Spleen (tissue), 11 donors: ENCODE measurements at regions not wholly inside any gene's neighbourhood (a gene's known extent, or its start where the extent isn't known, plus 50 kb on each side); places are given as distances from the start of the nearest gene placed in this dataset.

Experiments used
- DNase-seq: peaks from one replicate; pipeline ENCODE4 v3.0.0-alpha.2; 2020
- H3K27ac ChIP-seq, 8 donors: fragments of 200-600 bp; sonication (generic) in 7 of 8; 1 replicate in 4 of 8; 2 replicates in 4 of 8; pipeline versions ENCODE4 v1.5.0 to v1.8.0; 2016 to 2021; ENCODE audit warnings: inconsistent platforms in 4 of 8, mild to moderate bottlenecking in 4 of 8, moderate library complexity in 1 of 8
- H3K27me3 ChIP-seq, 7 donors: fragments of 200-600 bp; sonication (generic) in 6 of 7; replicated peaks in 1 of 7; 1 replicate in 4 of 7; 2 replicates in 3 of 7; pipeline versions ENCODE4 v1.5.0 to v1.8.0; 2016 to 2021; ENCODE audit warnings: inconsistent platforms in 3 of 7, mild to moderate bottlenecking in 1 of 7
- H3K36me3 ChIP-seq, 6 donors: fragments of 200-600 bp; sonication (generic) in 5 of 6; 1 replicate in 4 of 6; 2 replicates in 2 of 6; pipeline versions ENCODE4 v1.5.0 to v1.8.0; 2016 to 2021; ENCODE audit warnings: inconsistent platforms in 2 of 6
- H3K4me1 ChIP-seq, 6 donors: fragments of 200-600 bp; sonication (generic) in 5 of 6; 1 replicate in 3 of 6; 2 replicates in 3 of 6; pipeline versions ENCODE4 v1.5.0 to v1.8.0; 2016 to 2021; ENCODE audit warnings: inconsistent platforms in 3 of 6
- H3K4me3 ChIP-seq, 8 donors: fragments of 200-600 bp; sonication (generic) in 7 of 8; 1 replicate in 4 of 8; 2 replicates in 4 of 8; pipeline versions ENCODE4 v1.5.0 to v1.8.0; 2016 to 2021; ENCODE audit warnings: inconsistent platforms in 4 of 8, mild to moderate bottlenecking in 4 of 8, moderate library complexity in 2 of 8
- H3K9me3 ChIP-seq, 8 donors: fragments of 200-600 bp; sonication (generic) in 7 of 8; 1 replicate in 4 of 8; 2 replicates in 4 of 8; pipeline versions ENCODE4 v1.5.0 to v1.8.0; 2016 to 2021; ENCODE audit warnings: inconsistent platforms in 4 of 8
- CTCF ChIP-seq, 11 experiments: fragments of 200-600 bp in 7 of 11; fragments of 450-650 bp in 4 of 11; sonication (generic) in 4 of 11; IDR thresholded peaks in 8 of 11; conservative IDR thresholded peaks in 3 of 11; 1 replicate in 7 of 11; 2 replicates in 4 of 11; pipeline versions ENCODE4 v1.4.0 to v1.8.0; 2016 to 2021; ENCODE audit warnings: antibody characterized with exemption in 11 of 11, inconsistent platforms in 4 of 11, mild to moderate bottlenecking in 1 of 11
- POLR2A ChIP-seq, 3 donors: fragments of 450-650 bp; IDR thresholded peaks; one replicate each; pipeline ENCODE4 v1.5.1; 2017; ENCODE audit warnings: antibody characterized with exemption in 3 of 3, mild to moderate bottlenecking in 1 of 3
- POLR2AphosphoS5 ChIP-seq, 3 donors: sonication (generic); formaldehyde crosslinking; IDR thresholded peaks; one replicate each; pipeline ENCODE4 v1.5.1; 2017; ENCODE audit warnings: antibody characterized with exemption in 3 of 3
- whole genome bisulfite sequencing, 5 donors: extraction: QIAGEN DNeasy Blood & Tissue Kit in 3 of 5; methylation state at CpG; one replicate each; pipeline versions ENCODE4 v1.1.5 to v1.1.7; 2013 to 2018; 5-methylcytosine and 5-hydroxymethylcytosine counted together
- intact Hi-C: fragments of 100-400 bp; cut with DNase I; formaldehyde crosslinking; loops from one replicate; pipeline ENCODE4 v1.15.0; 2023; ENCODE audit warnings: low total_unique reads
- donor health status: healthy with polysubstance abuse.
- donor health status: DM: no; HTN: no; CAD: no; lungs with moderate emphysema.
- donor health status: DM: no; HTN: no; CAD: no.
- donor health status: Bipolar disorder and iron deficiency.
- donor health status: healthy.
- donor health status: DM: no; HTN: no; CAD: no.
- donor health status: DM: yes; HTN: yes; CAD: no.

DNA sequence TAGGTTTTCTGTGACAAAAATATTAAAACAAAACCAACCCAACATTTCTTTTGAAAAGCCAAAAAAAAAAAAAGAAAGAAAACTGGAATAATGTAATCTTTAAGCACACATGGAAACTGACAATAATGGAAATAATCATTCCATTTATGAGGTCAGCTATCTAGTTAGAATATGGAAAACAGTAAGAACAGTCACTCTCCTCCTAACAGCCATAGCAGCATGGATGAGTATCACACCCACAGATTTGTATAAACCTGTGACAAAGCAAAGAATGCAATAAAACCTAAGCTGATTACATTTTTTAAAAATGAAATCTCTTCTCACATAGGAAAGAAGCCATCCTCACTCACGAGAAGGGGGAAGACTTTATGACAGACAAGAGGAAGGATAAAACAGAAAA lies 437.8 kb downstream of the NYAP2 start:
- H3K36me3 ChIP-seq, result no peaks in the 10 kb centered on the region
- no peak overlapping the region for H3K4me3 ChIP-seq
- no peaks in the 10 kb centered on the region for H3K4me1 ChIP-seq
- WGBS, 5 donors, result 62 to 81% (median 67%) methylated on average over 1 of the region's 1 CpG
- no peaks in the 10 kb centered on the region for H3K9me3 ChIP-seq
- TF ChIP-seq POLR2AphosphoS5 (IDR thresholded peaks at IDR 0.05), result no peak
- no peak for TF ChIP-seq POLR2A (IDR thresholded peaks at IDR 0.05)
- no peak for TF ChIP-seq CTCF (IDR thresholded peaks at IDR 0.05 in 8 of 11, conservative IDR thresholded peaks at IDR 0.05 in 3 of 11)
- intact Hi-C loops, result no loop called here
- H3K27ac ChIP-seq, result no peak overlapping the region
- no peak for DNase-seq
- no peaks in the 10 kb centered on the region for H3K27me3 ChIP-seq

- TF ChIP-seq POLR2AphosphoS5 (IDR thresholded peaks at IDR 0.05) (no peak), POLR2A (IDR thresholded peaks at IDR 0.05) (no peak), CTCF (IDR thresholded peaks at IDR 0.05 in 8 of 11, conservative IDR thresholded peaks at IDR 0.05 in 3 of 11) (no peak)
- Histone ChIP-seq H3K27ac (no peak overlapping the region), H3K27me3 (no peaks in the 10 kb centered on the region), H3K36me3 (no peaks in the 10 kb centered on the region), H3K4me3 (no peak overlapping the region), H3K9me3 (peaks cover 0 to 35% (median 8%) of the 10 kb centered on the region in 8 donors), H3K4me1 (no peaks in the 10 kb centered on the region)
- no peak for DNase-seq
- WGBS, 5 donors, result 77 to 87% (median 80%) methylated on average over 10 to 11 of the region's 11 CpGs
- intact Hi-C loops, result no loop called here
Observed at GRCh38 chr2:225824748-225825449, 425.4 kb downstream of the NYAP2 start.

DNA sequence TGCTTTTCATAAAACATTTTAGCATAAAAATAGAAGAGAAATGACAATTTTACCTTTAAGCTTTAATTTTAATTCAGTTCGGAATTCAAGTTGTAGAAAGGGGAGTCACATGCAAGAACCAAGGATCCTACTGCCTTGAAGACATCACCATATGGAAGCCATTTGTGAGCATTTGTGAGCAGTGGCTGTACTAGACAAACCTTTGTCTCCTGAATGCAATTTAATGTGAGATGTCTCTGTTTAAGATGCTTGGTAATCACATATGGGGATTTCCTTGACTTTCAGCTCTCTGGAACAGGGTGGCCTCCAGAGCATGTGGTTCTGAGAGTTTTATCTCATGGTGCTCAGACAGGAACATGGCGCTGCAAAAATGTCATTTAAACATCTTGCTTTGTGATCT lies 421.8 kb downstream of the NYAP2 start:
- Histone ChIP-seq H3K27ac (no peak overlapping the region), H3K9me3 (peaks cover 0 to 9% (median under 1%) of the 10 kb centered on the region in 8 donors), H3K36me3 (no peaks in the 10 kb centered on the region), H3K4me3 (no peak overlapping the region), H3K27me3 (no peaks in the 10 kb centered on the region), H3K4me1 (no peaks in the 10 kb centered on the region)
- intact Hi-C loops, result no loop called here
- no peak for DNase-seq
- 78 to 95% (median 86%) methylated on average over 2 of the region's 2 CpGs for WGBS, 5 donors
- TF ChIP-seq POLR2AphosphoS5 (IDR thresholded peaks at IDR 0.05), result no peak
- TF ChIP-seq CTCF (IDR thresholded peaks at IDR 0.05 in 8 of 11, conservative IDR thresholded peaks at IDR 0.05 in 3 of 11), result no peak
- no peak for TF ChIP-seq POLR2A (IDR thresholded peaks at IDR 0.05)

DNA sequence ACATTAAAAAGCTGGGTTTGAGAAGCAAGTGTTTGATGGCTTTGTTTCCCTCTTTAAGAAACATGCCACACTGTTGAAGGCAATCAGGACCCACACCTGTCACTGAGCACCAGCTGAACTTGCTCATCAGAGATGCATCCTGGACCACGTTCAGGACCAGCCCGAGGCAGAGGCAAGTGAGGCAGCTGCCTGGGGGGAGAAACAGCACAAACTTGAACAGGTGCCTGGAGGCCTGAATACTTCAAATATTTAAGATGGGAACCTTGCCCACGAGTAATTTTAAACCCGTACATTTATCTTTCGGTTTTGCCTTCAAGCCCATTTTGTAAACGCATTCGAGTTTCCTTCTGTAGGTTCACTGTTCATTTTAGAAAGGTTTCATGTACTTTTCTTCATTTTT lies 421.3 kb downstream of the NYAP2 start:
- no peak for DNase-seq
- intact Hi-C loops, result no loop called here
- Histone ChIP-seq H3K4me1 (no peaks in the 10 kb centered on the region), H3K9me3 (peaks cover 0 to 4% (median 0%) of the 10 kb centered on the region in 8 donors), H3K27me3 (no peaks in the 10 kb centered on the region), H3K36me3 (no peaks in the 10 kb centered on the region), H3K27ac (no peak overlapping the region), H3K4me3 (no peak overlapping the region)
- TF ChIP-seq POLR2A (IDR thresholded peaks at IDR 0.05), result no peak
- no peak for TF ChIP-seq POLR2AphosphoS5 (IDR thresholded peaks at IDR 0.05)
- no peak for TF ChIP-seq CTCF (IDR thresholded peaks at IDR 0.05 in 8 of 11, conservative IDR thresholded peaks at IDR 0.05 in 3 of 11)
- WGBS, 5 donors, result 81 to 87% (median 83%) methylated on average over 7 of the region's 7 CpGs
